ENCODE measurements at regions not wholly inside any gene's neighbourhood (a gene's known extent, or its start where the extent isn't known, plus 50 kb on each side); places are given as distances from the start of the nearest gene placed in this dataset.
"Not testable (repeated sequence)": the region's sequence is repeated elsewhere in the genome, so short reads cannot be mapped to it uniquely, and the experiment has no call there.

DNA sequence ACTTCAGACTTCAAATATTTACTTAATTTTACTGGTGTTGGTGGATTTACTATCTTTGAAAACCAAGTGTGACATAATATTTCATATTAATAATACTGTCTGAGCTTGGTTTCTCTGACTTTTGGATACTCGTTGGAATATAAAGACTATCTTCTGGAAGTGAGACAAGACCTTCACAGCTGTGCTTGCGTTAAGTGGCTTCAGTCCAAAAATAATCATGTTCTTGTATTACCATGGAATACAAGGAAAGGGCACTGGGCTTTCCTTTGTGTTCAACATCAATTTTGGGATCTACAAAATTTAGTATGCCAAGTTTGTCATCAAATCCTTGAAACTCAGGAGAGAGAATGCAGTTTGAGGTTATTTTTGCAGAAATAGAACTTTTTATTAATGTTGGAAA lies 712.4 kb upstream of the LCORL start:
- Mint-ChIP-seq H3K36me3 (peaks cover 2% of the 10 kb centered on the region), H3K27me3 (no peaks in the 10 kb centered on the region), H3K4me3 (no peak overlapping the region), H3K27ac (no peak overlapping the region), H3K9me3 (peaks cover 0 to 3% (median 3%) of the 10 kb centered on the region in 3 donors), H3K4me1 (peaks cover 0 to 2% (median 0%) of the 10 kb centered on the region in 3 donors)

DNA sequence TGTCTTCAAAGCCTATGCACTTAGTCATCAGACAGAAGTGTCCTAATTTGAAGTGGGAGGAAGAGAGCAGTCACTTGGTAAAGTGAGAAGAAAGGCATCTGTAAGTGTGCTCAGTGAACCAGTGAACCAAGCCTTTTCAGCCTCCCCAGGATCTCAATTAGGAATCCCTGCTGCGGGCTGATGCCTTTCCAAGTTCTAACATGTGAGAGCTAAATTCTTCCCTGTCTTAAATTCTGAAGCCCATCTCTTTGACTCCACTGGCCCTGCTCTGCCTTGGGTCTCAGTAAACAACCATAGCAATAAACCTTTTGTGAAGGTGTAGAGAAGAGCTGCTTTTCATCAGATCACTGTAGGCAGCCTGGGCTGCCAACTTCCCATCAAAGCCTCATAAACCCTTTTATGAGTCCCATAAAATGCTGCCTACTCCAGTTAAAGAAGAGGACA lies 701.2 kb upstream of the LCORL start:
- H3K36me3 Mint-ChIP-seq = peaks cover 4% of the 10 kb centered on the region
- no peaks in the 10 kb centered on the region for H3K27me3 Mint-ChIP-seq
- no peaks in the 10 kb centered on the region for H3K4me1 Mint-ChIP-seq
- peaks cover 2 to 5% (median 4%) of the 10 kb centered on the region in 3 donors for H3K9me3 Mint-ChIP-seq
- H3K27ac Mint-ChIP-seq = no peak overlapping the region
- H3K4me3 Mint-ChIP-seq = no peak overlapping the region

DNA sequence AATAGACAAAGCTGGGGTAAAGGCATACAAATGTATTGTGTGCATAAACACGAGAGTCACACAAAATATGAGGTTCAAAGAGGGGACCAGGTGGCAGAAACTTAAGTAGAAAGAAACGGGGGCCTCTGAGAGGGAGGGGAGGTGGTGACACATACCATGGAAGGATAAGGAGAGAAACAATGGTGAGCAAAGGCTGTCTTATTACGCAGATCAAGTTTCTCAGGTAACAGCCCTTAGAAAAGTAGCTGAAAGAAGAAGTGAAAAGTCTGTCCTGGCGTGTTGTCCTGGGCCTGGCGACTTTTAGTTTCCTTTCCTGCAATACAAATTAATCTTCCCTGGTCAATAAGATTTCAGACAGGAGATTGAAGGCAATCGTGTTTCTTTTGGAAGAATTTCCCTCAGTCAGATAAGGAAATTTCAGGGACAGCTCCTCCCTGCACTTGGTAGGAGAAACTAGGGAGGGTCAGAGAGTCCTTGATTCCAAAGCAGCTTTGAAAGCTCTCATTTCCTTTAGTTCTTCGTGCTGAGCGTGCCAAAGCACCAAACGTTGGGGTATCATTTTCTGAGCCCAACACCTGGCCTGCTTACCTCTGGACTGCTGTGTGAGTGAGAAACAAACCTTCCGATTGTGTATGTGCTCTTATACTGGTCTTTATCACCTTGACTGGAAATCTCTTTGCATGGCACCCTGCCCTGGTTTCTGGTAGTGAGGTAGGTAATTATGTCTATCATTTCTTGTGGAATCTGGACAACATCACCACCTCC lies 676.7 kb upstream of the LCORL start:
- Mint-ChIP-seq H3K27ac (no peak overlapping the region), H3K4me3 (no peak overlapping the region), H3K27me3 (no peaks in the 10 kb centered on the region), H3K36me3 (no peaks in the 10 kb centered on the region), H3K9me3 (peaks cover 0 to 4% (median 0%) of the 10 kb centered on the region in 3 donors), H3K4me1 (no peaks in the 10 kb centered on the region)

DNA sequence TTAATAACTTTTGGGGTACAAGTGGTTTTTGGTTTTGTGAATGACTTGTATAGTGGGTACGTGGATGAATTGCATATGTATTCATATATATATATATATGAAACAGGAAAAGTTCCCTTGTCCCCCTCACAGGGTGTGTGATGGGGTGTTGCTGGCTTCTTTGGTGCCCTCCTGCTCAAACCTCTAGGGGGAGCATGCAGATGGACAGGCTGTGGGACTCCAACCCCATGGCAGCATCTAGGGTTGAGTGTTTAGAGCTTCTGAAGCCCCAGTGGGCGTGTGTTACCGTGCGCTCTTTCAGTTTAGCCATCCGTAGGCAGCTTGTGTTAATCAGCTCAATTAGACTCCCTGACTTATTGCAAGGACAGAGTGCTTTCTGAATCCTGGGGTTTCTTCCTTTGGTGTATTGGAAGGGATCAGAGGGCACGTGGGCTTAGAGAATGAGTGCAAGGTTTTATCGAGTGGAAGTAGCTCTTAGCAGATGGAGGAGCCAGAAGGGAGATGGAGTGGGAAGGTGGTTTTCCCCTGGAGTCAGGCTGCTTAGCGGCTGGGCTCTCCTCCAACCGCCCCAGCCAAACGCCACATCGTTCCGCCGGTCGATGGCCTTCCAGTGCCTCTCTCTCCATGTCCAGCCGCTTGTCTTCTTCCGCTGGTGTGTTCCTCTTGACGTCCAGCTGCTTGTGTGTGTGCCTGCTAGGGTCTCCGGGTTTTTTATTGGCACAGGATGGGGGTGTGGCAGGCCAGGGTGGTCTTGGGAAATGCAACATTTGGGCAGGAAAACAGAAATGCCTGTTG lies 674.4 kb upstream of the LCORL start:
- no peak overlapping the region for H3K4me3 Mint-ChIP-seq
- H3K9me3 Mint-ChIP-seq = no peaks in the 10 kb centered on the region
- H3K27me3 Mint-ChIP-seq = no peaks in the 10 kb centered on the region
- no peaks in the 10 kb centered on the region for H3K4me1 Mint-ChIP-seq
- no peak overlapping the region for H3K27ac Mint-ChIP-seq
- no peaks in the 10 kb centered on the region for H3K36me3 Mint-ChIP-seq

DNA sequence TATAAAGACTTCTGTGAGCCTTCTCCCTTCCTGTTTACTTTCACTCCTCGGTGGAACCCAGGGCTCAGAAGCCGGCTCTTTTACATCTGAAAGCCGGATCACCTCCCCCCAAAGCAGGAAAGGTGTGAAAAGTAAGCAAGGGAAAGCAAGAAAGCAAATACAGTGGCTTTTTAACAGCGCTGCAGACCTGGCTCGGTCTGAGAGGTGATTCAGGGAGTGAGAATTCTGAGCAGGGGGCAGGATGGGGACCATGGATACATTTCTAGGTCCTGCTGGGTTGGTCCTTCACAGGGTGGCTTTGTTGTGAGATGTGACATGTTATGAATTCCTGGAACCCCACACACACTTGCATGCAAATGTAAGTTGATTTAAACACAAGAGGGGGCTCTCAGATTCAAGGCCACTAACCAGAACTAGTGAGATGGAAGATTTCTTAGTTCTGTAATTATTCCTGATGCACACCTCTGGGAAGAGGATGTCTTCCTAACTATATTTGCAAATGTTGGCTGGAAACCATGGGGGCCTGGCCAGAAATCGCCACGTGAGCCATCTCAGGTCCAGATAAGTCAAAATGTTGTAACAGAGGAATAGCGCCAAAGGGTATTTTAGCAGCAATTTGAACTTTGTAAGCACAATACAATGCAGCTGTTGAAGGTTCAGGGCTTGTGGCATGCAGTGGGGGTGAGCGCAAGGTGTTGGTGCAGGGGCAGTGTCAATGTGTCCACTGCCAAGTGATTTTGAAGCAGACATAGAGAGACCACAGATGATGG lies 670.1 kb upstream of the LCORL start:
- Mint-ChIP-seq H3K27me3 (no peaks in the 10 kb centered on the region), H3K36me3 (no peaks in the 10 kb centered on the region), H3K27ac (no peak overlapping the region), H3K9me3 (no peaks in the 10 kb centered on the region), H3K4me1 (no peaks in the 10 kb centered on the region), H3K4me3 (no peak overlapping the region)

DNA sequence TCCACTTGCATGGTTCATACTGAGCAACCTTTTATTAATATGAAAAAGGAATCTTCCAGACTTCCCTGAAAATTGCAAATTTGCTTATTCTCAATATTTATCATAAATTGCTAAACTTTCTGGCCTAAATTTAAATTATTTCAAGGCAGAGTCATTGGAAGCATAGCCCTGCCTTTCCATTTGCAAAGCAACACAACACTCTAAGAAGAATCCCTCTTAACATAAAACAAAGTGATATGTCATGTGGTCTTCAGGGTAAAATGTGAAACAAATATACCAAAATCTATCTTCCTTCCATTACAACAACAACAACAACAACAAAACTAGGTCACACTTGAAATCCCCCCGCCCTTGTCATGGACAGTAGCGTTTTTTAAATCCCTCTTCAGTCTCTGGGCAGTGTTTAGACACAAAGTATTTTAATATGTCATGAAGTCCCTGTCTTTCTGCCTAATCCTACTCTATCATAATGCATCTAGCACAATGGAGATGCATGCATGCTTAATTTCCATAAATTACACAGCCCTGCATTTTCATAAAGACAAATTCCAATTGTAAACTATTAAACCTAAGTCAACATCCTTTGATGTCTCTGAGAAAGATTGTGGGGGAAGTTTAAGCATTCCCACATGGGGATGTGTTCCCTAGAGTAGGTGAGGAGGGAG lies 668.9 kb upstream of the LCORL start:
- Mint-ChIP-seq H3K27ac (no peak overlapping the region), H3K27me3 (no peaks in the 10 kb centered on the region), H3K4me3 (no peak overlapping the region), H3K4me1 (no peaks in the 10 kb centered on the region), H3K9me3 (no peaks in the 10 kb centered on the region), H3K36me3 (no peaks in the 10 kb centered on the region)

GRCh38 chr4:18689308-18690115 lies 668.0 kb upstream of the LCORL start:
- H3K9me3 Mint-ChIP-seq = no peaks in the 10 kb centered on the region
- no peak overlapping the region for H3K27ac Mint-ChIP-seq
- no peaks in the 10 kb centered on the region for H3K27me3 Mint-ChIP-seq
- no peaks in the 10 kb centered on the region for H3K4me1 Mint-ChIP-seq
- no peak overlapping the region for H3K4me3 Mint-ChIP-seq
- H3K36me3 Mint-ChIP-seq = no peaks in the 10 kb centered on the region

- not testable (repeated sequence) for H3K4me3 Mint-ChIP-seq, H3K36me3 Mint-ChIP-seq, H3K9me3 Mint-ChIP-seq, H3K27me3 Mint-ChIP-seq, H3K4me1 Mint-ChIP-seq, H3K27ac Mint-ChIP-seq
These were observed 666.8 kb upstream of the LCORL start for GRCh38 chr4:18688351-18688750.

GRCh38 chr4:18686338-18687037 lies 664.9 kb upstream of the LCORL start:
- Mint-ChIP-seq H3K36me3 (no peaks in the 10 kb centered on the region), H3K27me3 (no peaks in the 10 kb centered on the region), H3K9me3 (no peaks in the 10 kb centered on the region), H3K4me1 (no peaks in the 10 kb centered on the region), H3K4me3 (no peak overlapping the region), H3K27ac (no peak overlapping the region)

GRCh38 chr4:18684932-18685331 lies 663.4 kb upstream of the LCORL start:
- Mint-ChIP-seq H3K9me3 (no peaks in the 10 kb centered on the region), H3K4me3 (no peak overlapping the region), H3K36me3 (no peaks in the 10 kb centered on the region), H3K4me1 (no peaks in the 10 kb centered on the region), H3K27ac (no peak overlapping the region), H3K27me3 (no peaks in the 10 kb centered on the region)

DNA sequence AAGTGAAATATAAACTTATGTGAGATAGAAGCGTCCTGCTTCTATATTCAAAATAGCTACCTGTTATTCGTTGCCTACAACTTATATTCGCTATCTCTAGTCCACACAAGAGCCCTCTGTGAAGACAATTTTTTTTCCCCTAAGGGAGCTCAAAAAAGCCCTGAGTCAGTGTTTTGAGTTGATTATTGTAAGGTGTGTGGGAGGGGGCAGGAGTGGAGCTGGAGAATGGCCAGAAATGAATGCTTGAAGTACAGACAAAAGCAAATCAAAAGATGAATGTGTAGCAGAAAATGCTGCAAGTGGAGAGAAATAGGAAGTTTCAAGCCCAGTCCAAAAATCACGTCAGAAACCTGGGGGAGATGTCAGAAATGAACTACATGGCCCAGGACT lies 655.0 kb upstream of the LCORL start:
- no peaks in the 10 kb centered on the region for H3K27me3 Mint-ChIP-seq
- no peak overlapping the region for H3K4me3 Mint-ChIP-seq
- no peaks in the 10 kb centered on the region for H3K36me3 Mint-ChIP-seq
- H3K9me3 Mint-ChIP-seq = no peaks in the 10 kb centered on the region
- H3K4me1 Mint-ChIP-seq = no peaks in the 10 kb centered on the region
- H3K27ac Mint-ChIP-seq = no peak overlapping the region

GRCh38 chr4:18675586-18676525 lies 654.3 kb upstream of the LCORL start:
- H3K4me1 Mint-ChIP-seq = no peaks in the 10 kb centered on the region
- H3K27me3 Mint-ChIP-seq = no peaks in the 10 kb centered on the region
- H3K36me3 Mint-ChIP-seq = no peaks in the 10 kb centered on the region
- H3K9me3 Mint-ChIP-seq = no peaks in the 10 kb centered on the region
- H3K4me3 Mint-ChIP-seq = no peak overlapping the region
- H3K27ac Mint-ChIP-seq = no peak overlapping the region

- Mint-ChIP-seq H3K36me3 (no peaks in the 10 kb centered on the region), H3K27me3 (no peaks in the 10 kb centered on the region), H3K4me1 (peaks cover 0 to 1% (median 0%) of the 10 kb centered on the region in 3 donors), H3K4me3 (no peak overlapping the region), H3K9me3 (peaks cover 0 to 3% (median 0%) of the 10 kb centered on the region in 3 donors), H3K27ac (no peak overlapping the region)
These were observed 648.5 kb upstream of the LCORL start for GRCh38 chr4:18670034-18670433.

Measured in IgD-negative memory B cell (primary cell).